Chondrocyte (in vitro differentiated cells): ENCODE measurements at regions not wholly inside any gene's neighbourhood (a gene's known extent, or its start where the extent isn't known, plus 50 kb on each side); places are given as distances from the start of the nearest gene placed in this dataset.

Experiments used
- DNase-seq: peaks from one replicate; pipeline ENCODE4 v3.0.0; 2021; ENCODE audit warnings: mixed read lengths, low spot score
- H3K27ac Mint-ChIP-seq: one replicate; pipeline ENCODE4 v1.8.0; 2021; ENCODE audit warnings: mild to moderate bottlenecking, moderate library complexity, mixed read lengths; ENCODE audit not compliant: unreplicated experiment
- H3K27me3 Mint-ChIP-seq: 2 replicates; pipeline ENCODE4 v1.8.0; 2021; ENCODE audit warnings: low read depth, mixed read lengths
- H3K36me3 Mint-ChIP-seq: 2 replicates; pipeline ENCODE4 v1.8.0; 2021; ENCODE audit warnings: low read depth, mixed read lengths
- H3K4me1 Mint-ChIP-seq: 2 replicates; pipeline ENCODE4 v1.8.0; 2021; ENCODE audit warnings: low read depth, mild to moderate bottlenecking, mixed read lengths
- H3K4me3 Mint-ChIP-seq: one replicate; pipeline ENCODE4 v1.8.0; 2021; ENCODE audit warnings: mild to moderate bottlenecking, moderate library complexity, mixed read lengths; ENCODE audit not compliant: unreplicated experiment
- H3K9me3 Mint-ChIP-seq: 2 replicates; pipeline ENCODE4 v1.8.0; 2021; ENCODE audit warnings: low read depth, mixed read lengths
- TF ChIP-seq, protein P1 (sequence below): fragments of 200-600 bp; sonication (generic); IDR thresholded peaks from 2 replicates; pipeline ENCODE4 v1.5.0; 2021; ENCODE audit warnings: antibody characterized with exemption, mild to moderate bottlenecking, moderate library complexity

GRCh38 chrX:129233786-129234185 lies 289.5 kb downstream of the SMARCA1 start:
- Mint-ChIP-seq H3K4me3 (no peak overlapping the region), H3K36me3 (no peaks in the 10 kb centered on the region), H3K4me1 (peaks cover 3% of the 10 kb centered on the region), H3K27me3 (no peaks in the 10 kb centered on the region), H3K27ac (no peak overlapping the region), H3K9me3 (peaks cover 4% of the 10 kb centered on the region)
- DNase-seq: no peak
- TF ChIP-seq, protein P1, sequence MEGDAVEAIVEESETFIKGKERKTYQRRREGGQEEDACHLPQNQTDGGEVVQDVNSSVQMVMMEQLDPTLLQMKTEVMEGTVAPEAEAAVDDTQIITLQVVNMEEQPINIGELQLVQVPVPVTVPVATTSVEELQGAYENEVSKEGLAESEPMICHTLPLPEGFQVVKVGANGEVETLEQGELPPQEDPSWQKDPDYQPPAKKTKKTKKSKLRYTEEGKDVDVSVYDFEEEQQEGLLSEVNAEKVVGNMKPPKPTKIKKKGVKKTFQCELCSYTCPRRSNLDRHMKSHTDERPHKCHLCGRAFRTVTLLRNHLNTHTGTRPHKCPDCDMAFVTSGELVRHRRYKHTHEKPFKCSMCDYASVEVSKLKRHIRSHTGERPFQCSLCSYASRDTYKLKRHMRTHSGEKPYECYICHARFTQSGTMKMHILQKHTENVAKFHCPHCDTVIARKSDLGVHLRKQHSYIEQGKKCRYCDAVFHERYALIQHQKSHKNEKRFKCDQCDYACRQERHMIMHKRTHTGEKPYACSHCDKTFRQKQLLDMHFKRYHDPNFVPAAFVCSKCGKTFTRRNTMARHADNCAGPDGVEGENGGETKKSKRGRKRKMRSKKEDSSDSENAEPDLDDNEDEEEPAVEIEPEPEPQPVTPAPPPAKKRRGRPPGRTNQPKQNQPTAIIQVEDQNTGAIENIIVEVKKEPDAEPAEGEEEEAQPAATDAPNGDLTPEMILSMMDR: no peak

DNA sequence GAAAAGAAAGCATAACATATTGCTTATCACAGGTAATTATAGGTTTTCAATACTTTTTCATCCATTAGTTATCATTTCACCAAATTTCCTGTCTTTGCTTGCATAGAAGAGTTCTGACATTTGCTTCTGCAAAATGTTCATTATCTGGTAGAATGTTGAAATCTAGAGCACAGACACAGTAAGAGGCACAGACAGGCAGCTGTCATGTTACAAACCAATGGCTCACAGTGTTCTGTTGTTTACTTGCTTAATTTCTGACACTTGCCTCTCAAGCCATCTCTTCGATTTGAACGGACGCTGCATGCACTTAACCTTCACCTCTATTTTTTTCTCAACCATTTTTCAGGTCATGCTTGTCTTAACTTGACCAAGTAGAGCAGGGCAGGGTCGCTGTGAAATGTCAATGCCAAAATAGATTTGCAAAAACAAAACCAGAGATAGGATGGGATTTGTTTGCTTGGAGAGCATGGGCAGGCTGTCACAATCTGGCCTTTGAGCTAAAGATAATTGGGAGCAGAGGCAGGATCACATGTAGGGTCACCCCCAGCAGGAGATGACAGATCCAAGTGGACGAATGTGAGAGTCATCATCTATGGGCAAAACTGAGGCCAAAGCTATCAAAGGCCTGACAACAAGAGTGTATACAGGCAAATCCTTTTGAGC lies 292.3 kb downstream of the SMARCA1 start:
- DNase-seq: no peak
- peaks cover 6% of the 10 kb centered on the region for H3K9me3 Mint-ChIP-seq
- H3K4me1 Mint-ChIP-seq: no peaks in the 10 kb centered on the region
- H3K36me3 Mint-ChIP-seq: no peaks in the 10 kb centered on the region
- TF ChIP-seq, protein P1: no peak
- no peak overlapping the region for H3K27ac Mint-ChIP-seq
- H3K4me3 Mint-ChIP-seq: no peak overlapping the region
- H3K27me3 Mint-ChIP-seq: no peaks in the 10 kb centered on the region

- peaks cover 11% of the 10 kb centered on the region for H3K9me3 Mint-ChIP-seq
- H3K27ac Mint-ChIP-seq: no peak overlapping the region
- no peak overlapping the region for H3K4me3 Mint-ChIP-seq
- DNase-seq: no peak
- H3K4me1 Mint-ChIP-seq: no peaks in the 10 kb centered on the region
- no peaks in the 10 kb centered on the region for H3K27me3 Mint-ChIP-seq
- H3K36me3 Mint-ChIP-seq: no peaks in the 10 kb centered on the region
- TF ChIP-seq, protein P1: no peak
These were observed 293.1 kb downstream of the SMARCA1 start for GRCh38 chrX:129230168-129230567.

GRCh38 chrX:129227366-129227765 lies 295.9 kb downstream of the SMARCA1 start:
- Mint-ChIP-seq H3K36me3 (no peaks in the 10 kb centered on the region), H3K4me3 (no peak overlapping the region), H3K9me3 (peaks cover 11% of the 10 kb centered on the region), H3K4me1 (no peaks in the 10 kb centered on the region), H3K27me3 (no peaks in the 10 kb centered on the region), H3K27ac (no peak overlapping the region)
- no peak for DNase-seq
- TF ChIP-seq, protein P1: no peak

- Mint-ChIP-seq H3K4me3 (no peak overlapping the region), H3K36me3 (no peaks in the 10 kb centered on the region), H3K27me3 (no peaks in the 10 kb centered on the region), H3K9me3 (no peaks in the 10 kb centered on the region), H3K27ac (no peak overlapping the region), H3K4me1 (no peaks in the 10 kb centered on the region)
- DNase-seq: no peak
- TF ChIP-seq, protein P1: no peak
These were observed 329.9 kb downstream of the SMARCA1 start for GRCh38 chrX:129193357-129193756.
